ENCODE measurements at regions not wholly inside any gene's neighbourhood (a gene's known extent, or its start where the extent isn't known, plus 50 kb on each side); places are given as distances from the start of the nearest gene placed in this dataset.
"Not testable (repeated sequence)": the region's sequence is repeated elsewhere in the genome, so short reads cannot be mapped to it uniquely, and the experiment has no call there.

- TF ChIP-seq CTCF (IDR thresholded peaks at IDR 0.05) (no peak), POLR2AphosphoS5 (IDR thresholded peaks at IDR 0.05) (no peak), POLR2A (IDR thresholded peaks at IDR 0.05) (no peak)
- intact Hi-C loops (cut with DNase I), result no loop called here
- Histone ChIP-seq H3K27ac (no peak overlapping the region), H3K36me3 (no peaks in the 10 kb centered on the region), H3K4me3 (no peak overlapping the region), H3K9me3 (no peaks in the 10 kb centered on the region), H3K4me1 (replicated peaks) (no peaks in the 10 kb centered on the region), H3K27me3 (replicated peaks; ENCODE audit: insufficient read depth) (peaks cover 6% of the 10 kb centered on the region)
- DNase-seq (ENCODE audit: low spot score), result no peak
- 84% methylated on average over 9 of the region's 9 CpGs for WGBS
Measured at GRCh38 chr6:165841153-165841558, 178.1 kb upstream of the PDE10A start.

GRCh38 chr6:165837948-165838745 is 175.1 kb upstream of the PDE10A start:
- no peaks in the 10 kb centered on the region for H3K4me1 ChIP-seq (replicated peaks)
- WGBS, result 49% methylated on average over 9 of the region's 9 CpGs
- intact Hi-C loops (cut with DNase I), result no loop called here
- no peak overlapping the region for H3K4me3 ChIP-seq
- peaks cover 4% of the 10 kb centered on the region for H3K27me3 ChIP-seq (replicated peaks; ENCODE audit: insufficient read depth)
- TF ChIP-seq POLR2AphosphoS5 (IDR thresholded peaks at IDR 0.05) (no peak), POLR2A (IDR thresholded peaks at IDR 0.05) (no peak), CTCF (IDR thresholded peaks at IDR 0.05) (no peak)
- no peak for DNase-seq (ENCODE audit: low spot score)
- H3K9me3 ChIP-seq, result no peaks in the 10 kb centered on the region
- no peak overlapping the region for H3K27ac ChIP-seq
- H3K36me3 ChIP-seq, result no peaks in the 10 kb centered on the region

GRCh38 chr6:165836648-165837047 is 173.6 kb upstream of the PDE10A start:
- DNase-seq (ENCODE audit: low spot score); H3K36me3 ChIP-seq; H3K9me3 ChIP-seq; H3K4me1 ChIP-seq (replicated peaks); H3K4me3 ChIP-seq; H3K27ac ChIP-seq; H3K27me3 ChIP-seq (replicated peaks; ENCODE audit: insufficient read depth); intact Hi-C loops (cut with DNase I): not testable (repeated sequence)
- WGBS, result 96% methylated on average over 4 of the region's 4 CpGs

GRCh38 chr6:165835410-165835851 is 172.4 kb upstream of the PDE10A start:
- intact Hi-C loops (cut with DNase I), result no loop called here
- no peaks in the 10 kb centered on the region for H3K4me1 ChIP-seq (replicated peaks)
- no peak overlapping the region for H3K4me3 ChIP-seq
- DNase-seq (ENCODE audit: low spot score), result no peak
- H3K27me3 ChIP-seq (replicated peaks; ENCODE audit: insufficient read depth), result no peaks in the 10 kb centered on the region
- no peak for TF ChIP-seq POLR2A (IDR thresholded peaks at IDR 0.05)
- H3K9me3 ChIP-seq, result no peaks in the 10 kb centered on the region
- 38% methylated on average over 13 of the region's 13 CpGs for WGBS
- H3K27ac ChIP-seq, result no peak overlapping the region
- H3K36me3 ChIP-seq, result no peaks in the 10 kb centered on the region

- Histone ChIP-seq H3K9me3 (no peaks in the 10 kb centered on the region), H3K4me1 (replicated peaks) (no peaks in the 10 kb centered on the region), H3K27me3 (replicated peaks; ENCODE audit: insufficient read depth) (no peaks in the 10 kb centered on the region), H3K4me3 (no peak overlapping the region), H3K36me3 (no peaks in the 10 kb centered on the region), H3K27ac (peak overlapping the region in 1 of 2 donors; percentile 22)
- TF ChIP-seq POLR2AphosphoS5 (IDR thresholded peaks at IDR 0.05), result peak; percentile 94
- TF ChIP-seq CTCF (IDR thresholded peaks at IDR 0.05), result no peak
- peak; percentile 97 for DNase-seq (ENCODE audit: low spot score)
- intact Hi-C loops (cut with DNase I), result no loop called here
- WGBS, result 33% methylated on average over 10 of the region's 11 CpGs
Measured at GRCh38 chr6:165834613-165835259, 171.7 kb upstream of the PDE10A start.

GRCh38 chr6:165833355-165833754 is 170.3 kb upstream of the PDE10A start:
- Histone ChIP-seq H3K4me1 (replicated peaks) (no peaks in the 10 kb centered on the region), H3K27me3 (replicated peaks; ENCODE audit: insufficient read depth) (peaks cover 5% of the 10 kb centered on the region), H3K27ac (no peak overlapping the region), H3K36me3 (no peaks in the 10 kb centered on the region), H3K9me3 (no peaks in the 10 kb centered on the region), H3K4me3 (no peak overlapping the region)
- TF ChIP-seq CTCF (IDR thresholded peaks at IDR 0.05), result no peak
- no peak for TF ChIP-seq POLR2AphosphoS5 (IDR thresholded peaks at IDR 0.05)
- no peak for TF ChIP-seq POLR2A (IDR thresholded peaks at IDR 0.05)
- 77% methylated on average over 3 of the region's 3 CpGs for WGBS
- intact Hi-C loops (cut with DNase I), result no loop called here
- DNase-seq (ENCODE audit: low spot score), result no peak

All from prostate gland (tissue), 2 donors.